NCI-H2029 (cell line): ENCODE measurements at regions not wholly inside any gene's neighbourhood (a gene's known extent, or its start where the extent isn't known, plus 50 kb on each side); places are given as distances from the start of the nearest gene placed in this dataset.
A peak's percentile ranks its signal among the peaks of the same experiment; 100 is the strongest.

ENCODE experiments used
- DNase-seq: peaks from one replicate; lab custom pipeline; 2025; lab: John Stamatoyannopoulos, UW

GRCh38 chr11:70627219-70627618, 228.9 kb downstream of the CTTN start:
- peak; percentile 48 for DNase-seq

- DNase-seq, result no peak
These were observed 230.0 kb downstream of the CTTN start for GRCh38 chr11:70628176-70628854.

GRCh38 chr11:70628855-70629844, 230.8 kb downstream of the CTTN start:
- no peak for DNase-seq

- DNase-seq, result no peak
These were observed 231.7 kb downstream of the CTTN start for GRCh38 chr11:70630068-70630467.

- DNase-seq, result no peak
These were observed 232.7 kb downstream of the CTTN start for GRCh38 chr11:70630816-70631623.

- DNase-seq, result no peak
These were observed 233.3 kb downstream of the CTTN start for GRCh38 chr11:70631624-70632047.

- no peak for DNase-seq
These were observed 235.3 kb downstream of the CTTN start for GRCh38 chr11:70633610-70634009.

GRCh38 chr11:70636659-70637058, 238.3 kb downstream of the CTTN start:
- DNase-seq, result no peak

- no peak for DNase-seq
These were observed 239.0 kb downstream of the CTTN start for GRCh38 chr11:70637186-70637800.

GRCh38 chr11:70637949-70638583, 239.7 kb downstream of the CTTN start:
- no peak for DNase-seq

GRCh38 chr11:70640408-70640807, 242.1 kb downstream of the CTTN start:
- no peak for DNase-seq

GRCh38 chr11:70641369-70641768, 243.0 kb downstream of the CTTN start:
- DNase-seq, result no peak

- no peak for DNase-seq
These were observed 243.9 kb downstream of the CTTN start for GRCh38 chr11:70642266-70642665.

GRCh38 chr11:70643642-70644041, 245.3 kb downstream of the CTTN start:
- DNase-seq, result no peak

GRCh38 chr11:70644343-70645060, 246.2 kb downstream of the CTTN start:
- peak; percentile 36 for DNase-seq

GRCh38 chr11:70645537-70645936, 247.2 kb downstream of the CTTN start:
- DNase-seq, result no peak

- DNase-seq, result no peak
These were observed 248.1 kb downstream of the CTTN start for GRCh38 chr11:70646272-70647049.

GRCh38 chr11:70647188-70648166, 249.1 kb downstream of the CTTN start:
- DNase-seq, result no peak
